ENCODE measurements at regions not wholly inside any gene's neighbourhood (a gene's known extent, or its start where the extent isn't known, plus 50 kb on each side); places are given as distances from the start of the nearest gene placed in this dataset.

DNA sequence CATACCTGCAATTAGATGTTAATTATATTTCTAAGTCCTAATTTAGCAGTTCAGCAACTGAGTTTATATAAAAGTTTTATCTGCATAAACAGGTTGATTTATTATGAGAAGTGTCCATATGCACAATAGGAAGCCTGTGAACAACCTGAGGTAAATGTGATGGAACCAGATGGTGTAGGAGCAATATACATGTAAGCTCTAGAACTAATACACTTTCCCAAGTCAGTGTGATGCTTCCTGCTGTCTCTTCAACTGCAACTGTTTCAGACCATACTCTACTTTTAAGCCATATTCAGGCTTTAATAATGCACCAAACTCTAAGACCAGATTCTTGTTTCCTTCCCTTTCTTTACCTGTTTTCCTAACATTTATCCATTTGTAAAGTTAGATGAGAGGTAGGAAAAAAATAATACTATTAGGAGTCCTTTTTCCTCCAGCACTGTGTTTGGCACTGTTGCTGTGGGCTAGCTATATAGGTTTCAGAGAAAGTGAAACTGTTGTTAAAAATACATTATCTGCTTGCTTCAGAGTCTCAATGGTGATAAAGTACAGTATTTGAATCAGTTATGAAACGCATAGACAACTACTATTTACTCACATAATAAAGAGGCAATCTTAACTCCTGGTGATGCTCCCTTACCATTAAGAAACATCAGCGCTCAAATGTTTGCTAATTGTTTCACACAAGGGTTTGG is 1009.3 kb downstream of the GRIK2 start:
- ATAC-seq, result no peak
- DNase-seq, result no peak

- no peak for ATAC-seq
Measured at GRCh38 chr6:102398788-102399390, 1005.4 kb downstream of the GRIK2 start.

DNA sequence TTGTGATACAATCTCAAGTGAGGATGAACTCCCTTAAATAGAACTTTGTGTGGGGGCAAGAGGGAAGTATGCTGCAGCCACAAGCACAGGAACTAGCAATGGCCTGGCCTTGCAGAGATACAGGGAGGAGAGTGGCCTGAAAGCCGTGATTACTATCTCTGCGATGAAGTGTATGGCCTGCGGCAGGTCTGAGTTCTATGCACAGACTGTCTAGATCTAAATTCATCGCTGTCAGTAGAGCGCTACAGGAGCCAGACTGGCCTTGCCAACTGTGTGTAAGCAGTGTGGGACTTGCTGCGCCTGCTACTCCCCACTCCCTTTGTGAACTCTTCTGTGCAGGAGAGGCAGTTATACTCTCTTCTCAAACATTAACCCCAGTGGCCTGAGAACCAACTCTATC is 997.0 kb downstream of the GRIK2 start:
- no peak for ATAC-seq

More at GRCh38 chr6:102398788-102399390, 1005.4 kb downstream of the GRIK2 start:
- no peak for DNase-seq

DNA sequence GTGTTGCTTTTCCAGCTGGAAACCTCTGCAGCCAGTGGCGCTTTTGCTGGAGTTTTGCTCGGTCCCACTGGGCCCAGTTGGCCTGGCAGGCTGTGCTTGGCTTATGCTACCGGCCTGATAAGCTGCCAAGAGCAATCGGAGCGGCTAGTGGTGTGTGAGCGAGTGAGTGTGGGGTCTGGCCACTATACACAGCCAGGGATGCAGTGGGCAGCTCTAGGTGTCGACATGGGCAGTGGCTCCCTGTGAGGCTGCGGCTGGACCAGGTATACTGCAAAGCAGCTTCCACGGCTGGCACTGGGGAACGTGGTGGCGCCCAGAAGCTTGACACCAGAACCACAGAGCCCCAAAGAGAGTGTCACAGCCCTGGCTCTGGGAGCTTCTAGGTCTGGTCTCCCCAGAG is 996.5 kb downstream of the GRIK2 start:
- ATAC-seq, result no peak

More for the DNA sequence above, 997.0 kb downstream of the GRIK2 start:
- DNase-seq, result no peak

GRCh38 chr6:102387326-102388033 is 994.0 kb downstream of the GRIK2 start:
- DNase-seq (no peak), ATAC-seq (no peak)

More for the DNA sequence above, 996.5 kb downstream of the GRIK2 start:
- no peak for DNase-seq

- no peak for DNase-seq
- ATAC-seq, result no peak
Measured at GRCh38 chr6:102381203-102381602, 987.7 kb downstream of the GRIK2 start.

- ATAC-seq, result no peak
- no peak for DNase-seq
Measured at GRCh38 chr6:102356170-102356569, 962.7 kb downstream of the GRIK2 start.

DNA sequence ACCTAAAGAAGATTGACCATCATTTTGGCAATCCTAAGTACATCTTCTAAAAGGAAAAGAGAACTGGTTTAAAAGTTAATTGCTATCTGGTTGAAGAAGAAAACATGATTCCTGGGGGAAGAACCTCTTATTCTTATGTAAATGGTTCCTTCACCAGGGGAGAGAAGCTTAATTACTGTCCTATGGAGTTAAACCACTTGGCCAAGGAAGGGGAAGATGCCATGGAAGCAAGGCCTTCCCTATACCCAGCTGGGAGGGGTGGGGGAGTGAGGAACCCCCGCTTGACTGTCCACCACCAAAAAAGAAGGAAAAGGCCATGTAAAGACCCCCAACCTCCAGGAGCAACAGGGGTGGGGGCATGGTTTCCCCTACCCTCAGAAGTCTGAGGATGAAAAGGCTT is 962.1 kb downstream of the GRIK2 start:
- ATAC-seq, result no peak
- no peak for DNase-seq

- DNase-seq (no peak), ATAC-seq (no peak)
Measured at GRCh38 chr6:102352552-102352951, 959.0 kb downstream of the GRIK2 start.

- DNase-seq, result no peak
- no peak for ATAC-seq
Measured at GRCh38 chr6:102344769-102345168, 951.3 kb downstream of the GRIK2 start.

- no peak for DNase-seq
- no peak for ATAC-seq
Measured at GRCh38 chr6:102340311-102340710, 946.8 kb downstream of the GRIK2 start.

DNA sequence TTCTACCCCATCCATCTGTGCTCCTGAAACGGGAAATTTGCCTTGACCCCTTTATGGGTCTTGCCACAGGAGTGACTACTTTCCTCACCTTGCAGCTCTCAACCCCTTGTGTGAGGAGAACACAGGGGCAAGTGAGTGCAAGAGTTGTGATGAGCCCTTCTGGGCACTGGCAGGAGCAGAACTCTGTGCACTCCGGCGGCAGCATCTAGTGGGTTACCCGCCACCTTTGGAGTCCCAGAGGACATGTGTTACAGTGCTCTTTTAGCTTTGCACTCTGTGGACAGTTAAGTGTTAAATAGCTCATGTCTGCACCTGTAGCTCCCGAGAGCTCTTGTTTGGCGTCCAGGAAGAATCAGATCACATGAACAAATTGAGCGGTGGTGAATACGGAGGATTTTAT is 940.2 kb downstream of the GRIK2 start:
- no peak for ATAC-seq
- DNase-seq, result no peak

DNA sequence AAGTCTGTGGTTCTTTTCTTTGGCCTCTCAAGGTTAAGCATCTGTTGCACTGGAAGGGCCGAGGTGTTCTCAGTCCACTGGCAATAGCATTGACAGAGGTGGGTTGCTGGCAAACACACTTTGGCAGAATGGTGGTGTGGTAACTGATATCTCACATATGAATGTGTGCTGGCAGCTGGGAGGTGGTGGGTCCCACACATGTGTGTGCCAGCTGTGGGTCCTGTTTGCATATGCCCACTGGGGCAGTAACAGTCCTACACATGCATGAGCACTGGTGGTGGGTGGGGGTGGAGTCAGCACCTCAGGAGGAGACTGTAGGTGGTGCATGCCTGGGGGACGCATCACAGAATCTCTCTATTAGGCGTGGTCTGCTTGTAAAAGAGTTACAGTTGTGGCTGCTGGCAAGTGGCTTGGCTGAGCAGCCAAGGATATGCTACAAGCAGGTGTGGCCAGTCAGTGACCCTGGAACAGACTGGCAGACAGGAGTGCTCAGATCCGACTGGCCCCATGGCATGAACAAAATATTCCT is 934.3 kb downstream of the GRIK2 start:
- no peak for ATAC-seq

DNA sequence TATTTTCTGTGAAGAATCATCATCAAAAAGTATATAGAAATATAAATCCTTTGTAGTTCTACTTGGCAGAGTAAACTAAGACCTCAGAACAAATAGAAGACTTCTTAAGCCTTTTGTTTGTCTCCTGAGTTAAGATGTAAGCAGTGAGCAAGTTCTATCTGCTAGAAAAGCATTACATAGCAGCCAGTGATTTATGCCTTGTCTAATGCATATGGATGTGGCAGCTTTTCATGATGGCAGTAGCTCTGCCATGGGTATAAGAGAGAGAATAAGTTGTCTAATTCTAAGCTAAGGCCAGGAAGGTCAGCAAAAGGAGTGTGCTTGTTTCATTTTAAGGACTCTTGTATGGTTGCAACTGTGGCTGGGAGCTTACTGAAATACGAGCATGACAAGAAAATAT is 920.2 kb downstream of the GRIK2 start:
- ATAC-seq, result no peak
- DNase-seq, result no peak

More for the DNA sequence above, 934.3 kb downstream of the GRIK2 start:
- DNase-seq, result no peak

GRCh38 chr6:102309700-102310099 is 916.2 kb downstream of the GRIK2 start:
- no peak for ATAC-seq
- DNase-seq, result no peak

DNA sequence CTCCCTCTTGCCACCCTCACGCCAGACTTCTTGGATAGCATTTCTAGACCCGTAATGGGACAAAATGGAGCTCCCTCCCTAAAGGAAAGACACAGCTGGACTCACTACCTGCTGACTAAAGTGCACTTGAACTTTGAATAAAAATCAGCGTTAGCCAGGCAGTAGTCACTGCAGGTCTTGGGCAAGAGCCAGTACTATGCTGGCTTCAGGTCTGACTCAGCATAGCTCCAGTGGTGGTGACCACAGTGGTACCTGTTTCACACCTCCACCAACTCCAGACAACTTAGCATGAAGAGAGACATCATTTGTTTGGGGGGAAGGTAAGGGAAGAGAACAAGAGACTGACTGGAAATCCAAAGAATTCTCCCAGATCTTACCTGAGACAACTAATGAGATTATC is 906.8 kb downstream of the GRIK2 start:
- no peak for DNase-seq
- ATAC-seq, result no peak

GRCh38 chr6:102298051-102298450 is 904.5 kb downstream of the GRIK2 start:
- DNase-seq, result no peak
- ATAC-seq, result no peak

Data from stimulated activated naive CD8-positive, alpha-beta T cell treated with anti-CD3 and anti-CD28 coated beads, Interleukin-15, Interleukin-2, amounts not matched to agents 100 U/mL and 50 U/mL, for 24 hours (primary cell).